Calu3 (cell line): ENCODE measurements at regions not wholly inside any gene's neighbourhood (a gene's known extent, or its start where the extent isn't known, plus 50 kb on each side); places are given as distances from the start of the nearest gene placed in this dataset.

Source experiments
- BruUV-seq: library from RNA; stranded (reverse); fragments of 400-500 nt; replicated peaks from 2 replicates; lab custom pipeline; 2021; lab: Mats Ljungman, UMichigan
- CTCF ChIA-PET: fragments of 300-600 bp; sonication (Branson Sonifier 250); formaldehyde crosslinking; loops from one replicate; lab custom pipeline; 2022; ENCODE audit warnings: antibody characterized with exemption; lab: Charles Lee
- DNase-seq: peaks from one replicate; pipeline ENCODE4 v3.0.0; 2022
- H3K27ac Mint-ChIP-seq: one replicate; pipeline ENCODE4 v1.8.0; 2022; ENCODE audit warnings: mixed read lengths; ENCODE audit not compliant: unreplicated experiment
- H3K27me3 Mint-ChIP-seq: one replicate; pipeline ENCODE4 v1.8.0; 2022; ENCODE audit warnings: mixed read lengths; ENCODE audit not compliant: unreplicated experiment
- H3K36me3 Mint-ChIP-seq: one replicate; pipeline ENCODE4 v1.8.0; 2022; ENCODE audit warnings: mild to moderate bottlenecking, moderate library complexity, mixed read lengths; ENCODE audit not compliant: insufficient read depth, unreplicated experiment
- H3K4me1 Mint-ChIP-seq: one replicate; pipeline ENCODE4 v1.8.0; 2022; ENCODE audit warnings: mild to moderate bottlenecking, low read depth, mixed read lengths; ENCODE audit not compliant: unreplicated experiment
- H3K4me3 Mint-ChIP-seq: one replicate; pipeline ENCODE4 v1.8.0; 2022; ENCODE audit warnings: mild to moderate bottlenecking, low read depth, moderate library complexity, mixed read lengths; ENCODE audit not compliant: unreplicated experiment
- H3K9me3 Mint-ChIP-seq: one replicate; pipeline ENCODE4 v1.8.0; 2022; ENCODE audit warnings: low read depth, mixed read lengths; ENCODE audit not compliant: unreplicated experiment
- CTCF ChIP-seq: fragments of 200-600 bp; IDR thresholded peaks from one replicate; pipeline ENCODE4 v1.8.0; 2022; ENCODE audit warnings: antibody characterized with exemption; ENCODE audit not compliant: unreplicated experiment
- intact Hi-C: fragments of 100-400 bp; cut with micrococcal nuclease; formaldehyde crosslinking; loops from one replicate; pipeline ENCODE4 v1.10.0; 2022; ENCODE audit not compliant: unreplicated experiment

- H3K36me3 Mint-ChIP-seq, result no peaks in the 10 kb centered on the region
- intact Hi-C loops, result no loop called here
- H3K4me1 Mint-ChIP-seq, result no peaks in the 10 kb centered on the region
- TF ChIP-seq CTCF, result no peak
- CTCF ChIA-PET, result no interaction called here
- H3K9me3 Mint-ChIP-seq, result no peaks in the 10 kb centered on the region
- no peak overlapping the region for H3K4me3 Mint-ChIP-seq
- no peak overlapping the region for H3K27ac Mint-ChIP-seq
- DNase-seq, result no peak
- BruUV-seq, result no TSS peak
- H3K27me3 Mint-ChIP-seq, result no peaks in the 10 kb centered on the region
Observed at GRCh38 chr3:124656531-124656930, 73.7 kb upstream of the UMPS start.

- Mint-ChIP-seq H3K4me3 (no peak overlapping the region), H3K36me3 (no peaks in the 10 kb centered on the region), H3K27ac (no peak overlapping the region), H3K27me3 (no peaks in the 10 kb centered on the region), H3K4me1 (no peaks in the 10 kb centered on the region), H3K9me3 (no peaks in the 10 kb centered on the region)
- no peak for TF ChIP-seq CTCF
- no TSS peak for BruUV-seq
- intact Hi-C loops, result no loop called here
- DNase-seq, result no peak
- CTCF ChIA-PET, result no interaction called here
Observed at GRCh38 chr3:124657138-124657537, 73.1 kb upstream of the UMPS start.

- H3K27ac Mint-ChIP-seq, result no peak overlapping the region
- no peaks in the 10 kb centered on the region for H3K27me3 Mint-ChIP-seq
- H3K36me3 Mint-ChIP-seq, result no peaks in the 10 kb centered on the region
- CTCF ChIA-PET, result no interaction called here
- H3K4me1 Mint-ChIP-seq, result no peaks in the 10 kb centered on the region
- no TSS peak for BruUV-seq
- no peak for DNase-seq
- intact Hi-C loops, result no loop called here
- H3K9me3 Mint-ChIP-seq, result no peaks in the 10 kb centered on the region
- no peak overlapping the region for H3K4me3 Mint-ChIP-seq
- TF ChIP-seq CTCF, result no peak
Observed at GRCh38 chr3:124658270-124658669, 72.0 kb upstream of the UMPS start.

- H3K9me3 Mint-ChIP-seq, result no peaks in the 10 kb centered on the region
- peaks cover 8% of the 10 kb centered on the region for H3K4me1 Mint-ChIP-seq
- H3K27ac Mint-ChIP-seq, result no peak overlapping the region
- H3K36me3 Mint-ChIP-seq, result no peaks in the 10 kb centered on the region
- DNase-seq, result no peak
- TF ChIP-seq CTCF, result no peak
- CTCF ChIA-PET, result no interaction called here
- no peak overlapping the region for H3K4me3 Mint-ChIP-seq
- no TSS peak for BruUV-seq
- H3K27me3 Mint-ChIP-seq, result no peaks in the 10 kb centered on the region
- intact Hi-C loops, result no loop called here
Observed at GRCh38 chr3:124659175-124659574, 71.1 kb upstream of the UMPS start.
